HG03064 (cell line): ENCODE measurements at regions not wholly inside any gene's neighbourhood (a gene's known extent, or its start where the extent isn't known, plus 50 kb on each side); places are given as distances from the start of the nearest gene placed in this dataset.

Experiments
- ATAC-seq: cut with Tn5 transposase; IDR thresholded peaks from one replicate; pipeline ENCODE4 v1.9.1; 2021; ENCODE audit warnings: low read depth; ENCODE audit not compliant: unreplicated experiment

DNA sequence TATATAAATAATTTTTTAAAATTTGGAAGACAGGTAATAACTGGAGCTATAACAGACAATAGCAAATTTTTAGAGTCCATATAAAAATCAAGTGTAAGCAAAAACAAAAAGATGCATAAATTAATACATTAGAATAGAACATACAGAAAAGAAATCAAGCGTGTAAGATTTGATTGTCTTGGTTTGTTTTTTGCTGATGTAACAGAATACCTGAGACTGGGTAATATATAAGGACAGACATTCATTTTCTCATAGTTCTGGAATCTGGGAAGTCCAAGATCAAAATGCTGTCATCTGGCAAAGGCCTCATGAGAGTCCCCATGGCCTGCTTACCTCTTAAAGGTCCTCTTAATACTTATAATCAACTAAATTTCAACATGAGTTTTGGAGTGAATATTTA lies 1010.1 kb downstream of the CDH18 start:
- ATAC-seq, result no peak

- no peak for ATAC-seq
Observed at GRCh38 chr5:18984559-18985080, 1003.4 kb downstream of the CDH18 start.

DNA sequence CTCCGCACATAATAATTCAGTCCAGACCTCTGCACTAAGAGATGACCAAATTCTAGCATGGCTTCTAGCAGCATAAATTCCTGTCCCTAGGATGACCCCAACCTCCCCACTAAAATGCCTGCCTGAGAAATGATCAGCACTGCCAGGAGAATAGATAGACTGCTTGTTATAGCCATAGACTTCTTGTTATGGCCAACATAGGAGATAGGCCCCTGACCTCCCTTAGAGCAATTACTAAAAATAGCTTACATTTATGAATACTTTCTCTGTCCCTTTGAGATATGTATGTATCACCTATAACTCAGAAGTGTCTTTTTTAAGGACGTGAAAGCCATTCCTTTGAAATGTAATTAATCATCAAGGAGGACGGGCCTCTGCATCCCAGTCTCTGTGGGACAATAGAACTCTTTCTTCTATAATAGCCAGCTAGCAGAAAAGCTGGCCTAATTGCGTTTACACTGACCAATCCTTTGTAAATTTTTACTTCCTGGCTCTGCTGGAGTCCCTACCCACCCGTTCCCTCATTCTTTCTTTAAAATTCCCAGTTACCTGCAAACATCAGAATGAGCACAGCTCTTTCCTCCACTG lies 1002.7 kb downstream of the CDH18 start:
- ATAC-seq, result no peak

DNA sequence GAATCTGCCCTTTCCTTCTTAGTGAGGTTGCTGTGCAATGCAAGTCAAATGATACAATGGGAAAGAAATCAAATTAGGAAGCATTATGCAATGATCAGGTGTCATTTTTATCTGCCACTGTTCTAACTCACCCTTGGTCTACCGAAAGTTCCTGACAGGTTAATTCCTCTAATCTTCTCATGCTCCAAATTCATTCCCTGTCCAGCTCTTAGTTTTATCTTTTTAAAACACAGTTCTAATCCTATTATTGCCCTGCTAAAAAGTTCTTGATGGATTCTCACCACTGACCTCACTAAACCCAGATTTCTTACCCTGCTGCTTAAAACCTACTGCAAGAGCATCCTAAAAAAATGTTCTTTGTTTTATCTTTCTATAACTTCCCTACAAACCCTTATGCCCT lies 1000.9 kb downstream of the CDH18 start:
- no peak for ATAC-seq

GRCh38 chr5:18990852-18991251 lies 997.1 kb downstream of the CDH18 start:
- ATAC-seq, result no peak

- ATAC-seq, result no peak
Observed at GRCh38 chr5:18992264-18992663, 995.7 kb downstream of the CDH18 start.

DNA sequence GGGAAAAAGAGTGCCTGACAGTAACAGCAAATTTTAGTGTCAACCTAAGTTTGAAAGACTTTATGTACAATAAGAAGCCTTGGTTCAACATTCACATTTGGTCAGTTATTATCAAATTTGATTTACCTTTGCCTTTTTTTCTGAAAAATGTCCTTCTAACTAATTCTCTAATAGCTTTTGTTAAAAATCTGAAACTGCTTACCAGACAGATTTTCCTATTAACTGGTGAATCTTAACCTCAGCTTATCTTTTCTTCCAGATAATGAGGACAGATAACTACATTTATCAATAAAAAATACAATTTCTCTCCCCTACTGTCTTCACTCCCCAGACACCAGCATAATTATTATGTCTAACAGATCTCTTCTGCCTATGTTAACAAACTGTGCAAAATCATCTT lies 988.5 kb downstream of the CDH18 start:
- ATAC-seq, result no peak

- ATAC-seq, result no peak
Observed at GRCh38 chr5:19001054-19001453, 986.9 kb downstream of the CDH18 start.

- no peak for ATAC-seq
Observed at GRCh38 chr5:19001539-19001938, 986.5 kb downstream of the CDH18 start.

GRCh38 chr5:19002111-19002510 lies 985.9 kb downstream of the CDH18 start:
- no peak for ATAC-seq

DNA sequence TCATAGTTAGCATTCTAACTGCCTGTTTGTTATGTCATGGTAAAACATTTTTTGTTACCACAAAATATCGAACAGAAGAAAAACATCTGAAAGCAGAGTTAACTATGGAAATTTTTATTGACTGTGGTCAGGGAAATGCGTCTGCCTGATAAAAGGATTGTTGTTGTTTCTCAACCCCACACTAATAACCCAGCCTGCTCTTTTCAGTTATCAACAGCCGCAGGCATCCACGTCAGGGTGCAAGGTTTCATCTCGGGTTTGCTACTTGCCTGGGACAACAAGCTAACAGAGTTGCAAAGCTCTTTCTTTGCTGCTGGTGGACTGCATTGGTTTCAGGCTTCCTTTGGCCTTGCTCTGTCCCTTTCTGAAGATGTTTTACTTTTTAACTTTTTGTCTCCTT lies 969.2 kb downstream of the CDH18 start:
- no peak for ATAC-seq

DNA sequence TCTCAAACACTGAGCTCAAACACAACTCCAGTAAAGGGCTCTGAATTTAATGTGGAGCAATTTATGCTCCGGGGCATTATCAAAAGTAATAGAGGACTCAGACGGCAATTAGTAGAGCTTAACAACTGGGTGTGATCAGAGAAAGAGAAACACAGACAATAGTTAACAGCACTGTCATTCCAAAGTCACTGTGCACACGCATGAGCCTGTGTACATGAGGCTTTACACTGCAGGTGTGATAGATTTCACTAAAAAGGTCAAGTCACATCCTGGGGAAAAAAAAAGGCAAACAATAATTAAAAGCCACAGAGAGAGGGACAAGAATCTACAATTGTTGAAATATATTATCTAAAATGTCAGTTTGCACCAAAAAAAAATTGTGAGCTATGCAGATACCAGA lies 956.5 kb downstream of the CDH18 start:
- ATAC-seq, result no peak

DNA sequence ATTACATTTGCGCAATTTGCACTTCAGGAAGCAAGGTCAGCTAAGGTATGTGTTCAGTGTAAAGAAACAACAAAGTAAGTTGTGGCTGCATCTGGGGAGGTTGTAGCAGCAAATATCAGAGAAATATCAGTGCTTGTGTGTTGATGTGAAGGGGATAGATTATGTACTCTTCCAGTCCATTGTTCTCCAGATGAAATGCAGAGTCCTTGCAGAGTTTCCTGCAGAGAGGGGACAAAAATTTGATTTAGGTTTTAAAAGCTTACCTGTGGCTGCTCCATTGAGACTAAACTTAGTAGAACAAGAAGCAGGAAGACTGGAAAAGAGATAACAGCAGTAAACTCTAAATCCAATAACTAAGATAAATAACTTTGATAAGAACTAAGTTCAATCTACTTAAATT lies 952.2 kb downstream of the CDH18 start:
- no peak for ATAC-seq

DNA sequence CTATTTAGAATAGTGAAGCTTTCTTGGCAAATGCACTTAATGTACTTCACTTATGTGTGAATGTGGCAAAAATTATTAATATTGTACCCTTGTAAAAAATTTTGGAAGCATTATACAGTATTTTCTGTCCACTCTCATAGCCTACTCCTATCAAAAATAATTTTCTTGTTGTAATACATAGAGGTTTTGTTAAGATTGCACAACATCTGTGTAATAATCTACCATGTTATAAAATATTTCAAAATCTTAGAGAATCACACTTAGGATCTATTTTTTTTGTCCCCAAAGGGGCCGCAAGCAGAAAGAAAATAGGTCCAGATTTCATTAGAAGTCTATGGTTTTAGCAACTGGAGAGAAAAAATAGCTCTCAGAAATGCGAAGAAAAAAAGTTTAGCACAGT lies 945.9 kb downstream of the CDH18 start:
- no peak for ATAC-seq

GRCh38 chr5:19044311-19044710 lies 943.7 kb downstream of the CDH18 start:
- ATAC-seq, result no peak

DNA sequence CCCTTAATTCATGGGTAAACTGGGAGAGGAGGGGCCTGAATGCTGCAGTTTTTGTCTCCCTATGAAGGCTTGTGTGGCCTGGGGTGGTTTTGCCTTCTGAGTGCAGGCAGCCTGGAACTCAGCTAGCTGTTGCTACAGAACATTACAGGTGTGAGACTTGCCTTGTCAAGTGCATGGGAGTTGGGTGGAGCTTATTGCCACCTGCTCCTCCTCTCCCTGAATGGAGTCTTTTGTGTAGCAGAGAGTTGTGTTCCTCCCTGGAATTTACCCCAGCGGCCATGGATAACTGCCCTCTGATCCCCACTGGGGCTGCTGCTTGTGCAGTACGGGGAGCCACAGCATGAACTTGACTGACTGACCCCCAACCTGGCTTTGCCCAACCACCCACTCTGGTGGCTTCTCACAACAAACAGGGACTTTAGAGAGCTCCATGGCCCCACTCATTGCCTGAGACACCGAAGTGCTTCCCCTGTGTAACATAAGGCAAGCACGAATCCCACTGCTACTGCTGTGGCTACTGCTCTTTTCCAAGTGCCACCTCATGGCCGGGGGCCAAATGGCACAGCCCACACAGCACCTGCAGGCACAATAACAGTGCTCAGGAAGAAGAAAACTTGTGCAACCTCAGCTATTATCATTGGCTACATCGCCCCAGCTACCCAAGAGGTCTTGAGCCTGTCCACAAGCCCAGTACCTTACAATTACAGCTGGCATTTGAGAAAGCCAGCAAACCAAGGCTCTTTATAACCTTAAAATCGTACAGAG lies 942.9 kb downstream of the CDH18 start:
- ATAC-seq, result no peak

GRCh38 chr5:19047277-19047676 lies 940.7 kb downstream of the CDH18 start:
- ATAC-seq, result no peak

DNA sequence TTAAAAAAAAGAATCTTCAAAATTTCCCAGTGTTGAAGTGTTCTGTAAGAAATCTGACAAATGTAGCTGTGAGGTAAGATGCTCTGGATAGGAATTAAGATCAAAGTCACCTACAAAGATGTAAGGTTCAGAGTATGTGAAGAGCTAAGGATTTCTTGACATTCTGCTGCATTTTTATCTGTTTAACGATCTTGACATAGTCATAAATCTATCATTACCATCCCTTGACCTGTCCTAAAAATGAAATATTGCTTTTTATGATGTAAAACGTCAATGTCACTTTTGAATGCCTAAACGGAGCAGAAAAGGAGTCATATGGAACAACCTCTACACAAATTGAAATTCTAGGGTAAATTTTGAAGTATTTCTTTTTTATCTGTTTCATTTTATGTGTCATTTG lies 939.3 kb downstream of the CDH18 start:
- no peak for ATAC-seq

DNA sequence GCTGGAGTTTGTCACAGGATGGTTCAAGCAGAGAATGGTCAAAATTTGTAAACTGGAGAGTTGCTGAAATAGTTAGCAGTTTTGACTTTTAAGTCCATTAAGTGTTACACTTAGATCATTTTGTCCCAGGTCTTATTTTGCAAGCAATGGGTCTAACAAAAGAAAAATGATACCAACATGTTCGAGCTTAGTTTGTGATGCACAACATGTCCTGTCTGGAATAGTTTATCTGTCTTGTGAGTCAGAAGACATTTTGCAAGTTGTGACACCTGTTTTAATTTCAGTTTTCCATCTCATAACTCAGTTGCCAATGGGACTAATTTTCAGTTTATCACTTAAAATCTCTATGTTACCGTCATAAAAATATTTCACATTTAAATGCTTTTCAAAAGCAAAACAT lies 929.8 kb downstream of the CDH18 start:
- ATAC-seq, result no peak

- no peak for ATAC-seq
Observed at GRCh38 chr5:19064094-19064493, 923.9 kb downstream of the CDH18 start.

DNA sequence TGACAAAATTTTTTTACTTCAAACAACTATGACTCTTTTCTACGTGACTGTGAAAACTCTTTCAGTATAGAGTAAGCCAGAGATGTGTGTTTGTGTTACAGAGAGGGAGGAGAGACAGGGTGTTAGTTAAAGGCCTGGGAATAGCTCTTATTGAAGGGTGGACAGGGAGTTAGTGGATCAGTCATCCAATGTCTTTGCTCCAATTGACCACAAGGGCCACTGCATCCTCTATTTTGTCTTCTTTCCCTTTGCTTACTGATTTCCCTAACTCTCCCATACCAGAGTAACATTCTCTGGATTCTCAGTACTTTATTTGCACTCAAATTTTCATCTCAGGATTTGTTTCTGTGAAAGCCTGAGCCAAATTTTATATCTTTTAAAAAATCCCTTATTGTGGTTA lies 920.3 kb downstream of the CDH18 start:
- ATAC-seq, result no peak

- no peak for ATAC-seq
Observed at GRCh38 chr5:19098434-19098833, 889.6 kb downstream of the CDH18 start.
